Thyroid gland (tissue), 4 donors: ENCODE measurements at regions not wholly inside any gene's neighbourhood (a gene's known extent, or its start where the extent isn't known, plus 50 kb on each side); places are given as distances from the start of the nearest gene placed in this dataset.

ENCODE experiments used
- DNase-seq, 2 donors: peaks; one replicate each; pipeline ENCODE4 v3.0.0-alpha.2; 2019
- H3K27ac ChIP-seq, 3 donors: fragments of 200-600 bp; sonication (generic); 1 replicate in 2 of 3; 2 replicates in 1 of 3; pipeline ENCODE4 v1.5.1; 2016 to 2019; ENCODE audit warnings: mild to moderate bottlenecking in 1 of 3, moderate library complexity in 1 of 3
- H3K27me3 ChIP-seq: fragments of 200-600 bp; sonication (generic); one replicate; pipeline ENCODE4 v1.5.1; 2019
- H3K36me3 ChIP-seq, 2 donors: fragments of 200-600 bp; sonication (generic); one replicate each; pipeline ENCODE4 v1.5.1; 2016 to 2019
- H3K4me1 ChIP-seq, 2 donors: fragments of 200-600 bp; sonication (generic); one replicate each; pipeline ENCODE4 v1.5.1; 2017 to 2019
- H3K4me3 ChIP-seq, 3 donors: fragments of 200-600 bp; sonication (generic); replicated peaks in 1 of 3; 1 replicate in 2 of 3; 2 replicates in 1 of 3; pipeline ENCODE4 v1.5.1; 2016; ENCODE audit warnings: mild to moderate bottlenecking in 1 of 3
- H3K9me3 ChIP-seq: fragments of 200-600 bp; sonication (generic); one replicate; pipeline ENCODE4 v1.5.1; 2017
- CTCF ChIP-seq, 6 experiments: fragments of 200-600 bp in 3 of 6; fragments of 450-650 bp in 3 of 6; sonication (generic) in 3 of 6; IDR thresholded peaks; one replicate each; pipeline ENCODE4 v1.5.1; 2016 to 2019; ENCODE audit warnings: antibody characterized with exemption in 6 of 6, mild to moderate bottlenecking in 2 of 6, inconsistent platforms in 1 of 6, moderate library complexity in 1 of 6
- POLR2A ChIP-seq, 2 donors: fragments of 450-650 bp; IDR thresholded peaks; one replicate each; pipeline ENCODE4 v1.6.1; 2017; ENCODE audit warnings: antibody characterized with exemption in 2 of 2, mild to moderate bottlenecking in 2 of 2, moderate library complexity in 1 of 2
- WGBS, 2 donors: methylation state at CpG; one replicate each; pipeline ENCODE4 v1.1.5; 2017; 5-methylcytosine and 5-hydroxymethylcytosine counted together
- intact Hi-C: fragments of 100-400 bp; cut with DNase I; formaldehyde crosslinking; loops from one replicate; pipeline ENCODE4 v1.15.1; 2023

GRCh38 chr1:98402860-98403259 is 258.7 kb upstream of the SNX7 start:
- intact Hi-C loops = no loop called here
- Histone ChIP-seq H3K27me3 (no peaks in the 10 kb centered on the region), H3K4me1 (no peaks in the 10 kb centered on the region), H3K4me3 (no peak overlapping the region), H3K9me3 (no peaks in the 10 kb centered on the region), H3K36me3 (no peaks in the 10 kb centered on the region), H3K27ac (no peak overlapping the region)
- WGBS, 2 donors = 66 to 79% methylated on average over 2 of the region's 2 CpGs
- no peak for DNase-seq
- TF ChIP-seq CTCF (IDR thresholded peaks at IDR 0.05) = no peak
- no peak for TF ChIP-seq POLR2A (IDR thresholded peaks at IDR 0.05)

- Histone ChIP-seq H3K9me3 (no peaks in the 10 kb centered on the region), H3K27me3 (no peaks in the 10 kb centered on the region), H3K36me3 (no peaks in the 10 kb centered on the region), H3K4me3 (no peak overlapping the region), H3K4me1 (no peaks in the 10 kb centered on the region), H3K27ac (no peak overlapping the region)
- intact Hi-C loops = no loop called here
- WGBS, 2 donors = 74 to 80% methylated on average over 2 of the region's 2 CpGs
- no peak for DNase-seq
- TF ChIP-seq POLR2A (IDR thresholded peaks at IDR 0.05) (no peak), CTCF (IDR thresholded peaks at IDR 0.05) (no peak)
Observed at GRCh38 chr1:98400446-98400845, 261.1 kb upstream of the SNX7 start.

- TF ChIP-seq POLR2A (IDR thresholded peaks at IDR 0.05) = no peak
- no peak for TF ChIP-seq CTCF (IDR thresholded peaks at IDR 0.05)
- DNase-seq = no peak
- no peaks in the 10 kb centered on the region for H3K27me3 ChIP-seq
- no peak overlapping the region for H3K4me3 ChIP-seq
- 90 to 94% methylated on average over 1 of the region's 1 CpG for WGBS, 2 donors
- intact Hi-C loops = no loop called here
- H3K27ac ChIP-seq = no peak overlapping the region
- H3K36me3 ChIP-seq = no peaks in the 10 kb centered on the region
- H3K4me1 ChIP-seq = no peaks in the 10 kb centered on the region
- H3K9me3 ChIP-seq = no peaks in the 10 kb centered on the region
Observed at GRCh38 chr1:98399218-98399617, 262.3 kb upstream of the SNX7 start.

- Histone ChIP-seq H3K27me3 (no peaks in the 10 kb centered on the region), H3K4me1 (no peaks in the 10 kb centered on the region), H3K27ac (no peak overlapping the region), H3K9me3 (no peaks in the 10 kb centered on the region), H3K36me3 (no peaks in the 10 kb centered on the region), H3K4me3 (no peak overlapping the region)
- no peak for DNase-seq
- intact Hi-C loops = no loop called here
- 38 to 53% methylated on average over 2 of the region's 2 CpGs for WGBS, 2 donors
- TF ChIP-seq POLR2A (IDR thresholded peaks at IDR 0.05) (no peak), CTCF (IDR thresholded peaks at IDR 0.05) (no peak)
Observed at GRCh38 chr1:98398649-98399048, 262.9 kb upstream of the SNX7 start.

GRCh38 chr1:98398092-98398491 is 263.4 kb upstream of the SNX7 start:
- TF ChIP-seq POLR2A (IDR thresholded peaks at IDR 0.05) (no peak), CTCF (IDR thresholded peaks at IDR 0.05) (no peak)
- H3K4me1 ChIP-seq = no peaks in the 10 kb centered on the region
- no peaks in the 10 kb centered on the region for H3K9me3 ChIP-seq
- H3K36me3 ChIP-seq = no peaks in the 10 kb centered on the region
- DNase-seq = no peak
- no peaks in the 10 kb centered on the region for H3K27me3 ChIP-seq
- intact Hi-C loops = no loop called here
- H3K27ac ChIP-seq = no peak overlapping the region
- no peak overlapping the region for H3K4me3 ChIP-seq
